HT-29 (cell line): ENCODE measurements at regions not wholly inside any gene's neighbourhood (a gene's known extent, or its start where the extent isn't known, plus 50 kb on each side); places are given as distances from the start of the nearest gene placed in this dataset.

ENCODE experiments used
- DNase-seq: peaks from one replicate; pipeline ENCODE4 v3.0.0-alpha.2; 2015; ENCODE audit warnings: low spot score

DNA sequence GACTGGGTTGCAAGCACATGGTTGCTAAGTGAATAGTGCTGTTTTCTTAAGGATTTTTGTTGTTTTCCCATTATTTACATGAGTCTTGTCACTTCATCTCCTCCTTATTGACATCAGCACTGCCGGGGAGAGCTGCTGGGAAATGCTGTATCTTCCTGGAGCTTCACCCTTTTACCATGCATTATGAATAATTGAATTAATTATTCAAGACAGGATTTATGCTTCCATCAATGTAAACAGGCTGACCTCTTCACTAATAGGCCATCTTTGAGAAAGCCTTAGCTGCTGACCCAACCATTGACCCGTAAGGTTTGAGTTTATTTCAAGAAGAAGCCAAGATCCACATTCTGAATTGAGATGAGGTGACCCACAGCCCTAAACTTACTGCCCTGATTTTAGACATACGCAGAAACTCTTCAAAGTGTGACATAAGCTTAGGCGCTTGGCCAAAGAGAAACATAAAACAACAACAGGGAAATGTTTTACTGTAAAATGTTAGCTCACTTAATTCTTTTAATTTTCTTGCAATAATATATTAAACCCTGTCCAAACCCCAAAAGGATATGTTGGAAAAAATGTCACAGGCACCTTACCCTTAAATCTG, 365.5 kb upstream of the SYT4 start:
- no peak for DNase-seq

DNA sequence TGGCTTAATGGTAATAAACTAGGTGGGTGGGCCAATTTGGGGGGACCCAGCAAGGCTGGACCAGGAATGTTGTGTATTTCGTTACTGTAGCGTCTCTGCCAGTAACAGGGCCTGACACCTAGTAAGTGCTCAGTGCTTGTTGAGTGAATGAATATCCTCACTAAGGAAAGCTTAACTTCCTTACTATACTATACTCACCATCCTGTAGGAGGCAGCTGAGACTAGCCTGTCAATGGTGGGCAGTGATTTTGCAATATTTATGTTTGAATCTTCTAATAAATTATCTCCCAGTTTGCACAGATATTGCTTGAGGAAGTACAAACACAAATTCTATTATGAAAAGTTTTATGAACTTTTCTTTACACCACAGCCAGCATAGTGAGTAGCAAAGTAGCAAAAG, 370.7 kb upstream of the SYT4 start:
- DNase-seq, result no peak

- DNase-seq, result no peak
Measured at GRCh38 chr18:43649649-43650357, 372.5 kb upstream of the SYT4 start.

DNA sequence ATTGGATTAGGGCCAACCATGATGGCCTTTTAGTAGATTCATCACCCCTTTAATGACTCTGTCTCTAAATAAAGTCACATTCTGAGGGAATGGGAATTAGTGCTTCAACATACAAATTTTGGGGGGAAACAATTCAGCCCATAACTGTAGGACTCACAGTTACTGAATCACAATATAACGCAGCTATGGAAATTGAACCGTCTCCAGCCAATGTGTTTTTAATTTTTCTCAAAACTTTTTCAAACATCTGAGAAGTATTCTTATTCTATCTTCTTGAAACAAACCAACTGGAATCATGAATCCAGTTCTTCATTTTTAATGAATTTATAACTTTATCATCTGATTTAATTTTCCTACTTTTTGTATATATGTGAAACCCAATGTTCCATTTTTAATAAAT, 373.1 kb upstream of the SYT4 start:
- DNase-seq, result no peak

GRCh38 chr18:43651057-43651456, 373.8 kb upstream of the SYT4 start:
- DNase-seq, result no peak

DNA sequence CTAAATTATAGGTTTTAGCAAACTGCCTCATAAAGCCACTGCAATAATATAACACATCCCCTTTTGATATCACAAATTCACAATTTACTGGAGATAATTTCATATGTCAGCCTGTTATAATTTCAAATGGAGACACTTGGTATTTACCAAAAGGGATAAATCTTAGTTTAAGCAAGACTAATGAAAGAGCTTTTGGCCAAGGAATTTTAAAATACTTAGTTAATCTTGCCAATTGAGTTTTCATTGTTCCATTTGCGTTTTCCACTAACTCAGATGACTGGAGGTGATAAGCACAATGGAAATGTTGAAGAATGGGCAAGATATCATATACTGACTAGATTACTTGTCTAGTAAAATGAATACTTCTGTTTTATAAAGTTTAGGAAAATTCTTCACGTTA, 379.3 kb upstream of the SYT4 start:
- DNase-seq, result no peak

DNA sequence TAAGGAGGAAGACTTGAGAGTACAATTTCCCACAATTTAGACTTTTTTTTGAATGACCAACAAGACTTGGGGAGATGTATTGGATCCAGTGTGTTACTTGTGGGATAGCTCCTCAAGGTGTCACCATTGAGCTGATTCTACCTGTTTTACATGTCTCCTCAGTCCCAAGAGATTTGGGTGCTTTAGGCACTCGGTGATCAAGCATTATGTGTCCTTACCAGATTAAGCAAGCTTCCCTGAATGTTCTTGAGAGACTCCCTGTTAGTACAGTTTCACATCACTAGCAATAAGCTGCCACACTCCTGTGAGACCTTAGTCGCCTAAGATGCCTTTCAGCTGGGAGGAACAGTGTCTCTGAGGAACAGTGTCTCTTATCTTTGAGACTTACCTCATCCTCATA, 384.3 kb upstream of the SYT4 start:
- DNase-seq, result peak; percentile 36

DNA sequence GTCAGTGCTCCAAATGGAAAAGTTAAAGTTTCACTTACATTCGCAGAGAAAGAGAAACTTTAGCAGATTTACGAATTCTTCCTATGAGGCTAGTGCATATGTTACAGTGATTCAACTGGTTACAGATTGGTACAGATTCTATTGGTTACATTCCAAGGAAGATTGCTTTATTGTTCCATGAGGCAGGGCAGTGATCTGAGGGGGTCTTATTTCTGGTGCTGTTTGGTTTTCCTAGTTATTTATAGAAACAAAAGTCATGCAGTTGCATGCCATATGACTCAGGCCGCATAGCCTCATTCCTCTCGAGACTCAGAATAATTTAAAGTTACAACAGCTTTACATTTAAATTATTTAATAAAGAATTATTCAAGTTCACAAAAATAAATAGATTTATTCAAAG, 385.4 kb upstream of the SYT4 start:
- no peak for DNase-seq

GRCh38 chr18:43663159-43663558, 385.9 kb upstream of the SYT4 start:
- DNase-seq, result no peak

DNA sequence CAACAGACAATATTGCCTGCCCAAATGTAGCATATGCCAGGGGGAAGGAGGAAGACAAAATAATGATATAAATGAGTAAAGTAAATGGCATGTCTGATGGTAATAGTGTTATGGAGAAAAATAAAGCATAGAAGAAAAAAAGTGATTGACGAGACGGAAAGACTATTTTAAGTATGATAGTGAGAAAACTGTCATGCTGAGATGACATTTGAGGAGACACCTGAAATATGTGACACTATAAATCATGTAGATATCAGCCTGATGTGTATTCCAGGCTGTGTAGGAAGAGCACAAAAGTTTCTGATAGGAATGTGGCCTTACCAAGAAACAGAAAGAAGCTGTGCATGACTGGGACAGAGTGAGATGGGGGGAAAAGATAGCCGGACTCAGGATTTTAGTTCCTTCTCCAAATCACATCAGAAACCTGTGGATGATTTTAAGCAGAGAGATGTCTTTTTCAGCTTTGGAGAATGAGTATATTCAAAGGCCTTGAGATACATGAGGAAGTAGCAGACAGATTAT, 387.3 kb upstream of the SYT4 start:
- DNase-seq, result no peak

DNA sequence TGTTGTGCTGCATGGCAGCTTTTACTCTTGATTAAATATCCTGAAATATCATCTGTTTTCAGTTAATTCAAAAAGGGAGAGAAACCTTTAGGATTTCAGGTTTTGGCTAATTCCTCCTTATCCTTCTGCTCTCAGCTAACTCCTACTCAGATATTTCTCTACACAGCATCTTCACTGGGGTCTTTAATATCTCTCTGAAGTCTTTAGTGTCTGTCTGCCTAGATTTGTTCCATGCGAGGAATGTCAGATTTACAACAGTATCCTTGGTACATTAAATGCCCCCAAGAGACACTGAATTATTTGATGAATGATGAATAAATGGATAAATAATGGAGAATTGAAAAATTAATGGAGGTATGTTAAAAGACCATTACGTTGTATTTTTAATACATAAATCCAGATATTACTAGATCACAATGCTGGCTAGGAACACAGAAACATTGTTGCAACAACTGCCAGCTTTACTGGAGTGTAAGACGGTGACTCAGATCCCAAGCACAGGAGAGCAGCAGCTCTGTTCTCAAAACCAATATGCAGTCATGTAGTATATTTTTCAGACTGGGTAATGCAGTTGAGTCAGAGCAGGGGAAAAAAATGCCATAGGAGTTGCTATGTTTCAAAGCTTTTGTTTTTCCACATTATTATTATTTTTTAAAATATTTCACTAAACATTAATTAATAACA, 388.0 kb upstream of the SYT4 start:
- no peak for DNase-seq

DNA sequence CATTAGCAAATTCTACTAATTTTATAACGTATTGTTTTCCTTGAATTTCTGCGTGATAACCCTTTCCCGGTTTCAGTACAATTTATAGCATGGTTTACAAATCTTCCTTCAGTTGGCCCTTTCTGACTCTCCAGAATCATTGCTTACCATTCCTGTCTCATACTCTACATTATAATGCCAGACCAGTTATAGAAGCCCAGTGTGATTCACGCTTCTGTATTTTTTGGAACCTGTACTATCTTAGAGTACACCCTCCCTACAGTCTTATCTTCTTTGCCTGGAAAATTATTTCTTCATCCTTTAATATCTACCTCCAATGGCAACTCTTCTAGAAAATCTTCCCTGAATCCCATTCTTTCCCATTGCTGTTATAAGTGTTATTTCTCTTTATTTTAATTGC, 391.6 kb upstream of the SYT4 start:
- no peak for DNase-seq

- DNase-seq, result no peak
Measured at GRCh38 chr18:43671431-43671830, 394.1 kb upstream of the SYT4 start.

DNA sequence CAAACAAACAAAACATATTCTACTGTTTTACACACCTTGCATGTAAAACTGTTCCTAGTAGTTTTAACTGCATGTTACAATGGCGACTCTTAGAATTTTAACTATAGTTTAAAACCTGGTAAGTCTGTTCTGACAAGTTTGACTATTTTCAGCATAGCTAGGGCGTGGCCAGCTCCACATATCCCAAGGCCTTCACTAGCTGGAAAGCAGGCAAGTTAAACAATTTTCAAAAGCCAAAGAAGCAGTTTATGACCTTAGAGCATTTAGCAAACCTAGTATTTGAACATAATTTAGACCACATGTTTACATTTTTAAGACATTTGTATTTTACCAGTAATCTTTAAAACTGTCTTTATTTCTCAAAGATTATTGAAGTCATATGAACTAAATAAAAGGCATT, 402.8 kb upstream of the SYT4 start:
- DNase-seq, result no peak

DNA sequence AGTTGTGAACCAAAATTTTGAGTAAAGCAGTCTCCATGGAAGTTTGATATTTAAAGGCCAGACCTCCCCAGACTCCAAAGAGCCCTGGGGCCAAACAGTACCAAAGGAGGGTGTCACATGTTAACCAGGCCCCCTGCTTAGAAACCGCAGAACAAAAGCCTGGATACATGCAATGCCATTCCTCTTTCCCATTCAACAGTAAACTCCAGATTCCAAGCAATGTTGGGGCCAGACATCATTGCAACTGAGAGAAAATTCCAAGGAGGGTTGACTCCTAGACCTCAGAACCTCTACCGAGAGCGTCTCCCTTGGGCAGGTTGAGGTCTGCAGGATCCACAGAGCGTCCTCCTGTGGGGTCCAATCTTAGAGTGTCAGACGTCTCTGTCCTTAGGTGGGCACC, 404.4 kb upstream of the SYT4 start:
- no peak for DNase-seq

- no peak for DNase-seq
Measured at GRCh38 chr18:43682196-43682595, 404.9 kb upstream of the SYT4 start.

GRCh38 chr18:43686709-43687108, 409.4 kb upstream of the SYT4 start:
- DNase-seq, result no peak

GRCh38 chr18:43692099-43692690, 414.9 kb upstream of the SYT4 start:
- DNase-seq, result no peak

GRCh38 chr18:43702399-43702798, 425.1 kb upstream of the SYT4 start:
- DNase-seq, result no peak

- no peak for DNase-seq
Measured at GRCh38 chr18:43703050-43703449, 425.8 kb upstream of the SYT4 start.

DNA sequence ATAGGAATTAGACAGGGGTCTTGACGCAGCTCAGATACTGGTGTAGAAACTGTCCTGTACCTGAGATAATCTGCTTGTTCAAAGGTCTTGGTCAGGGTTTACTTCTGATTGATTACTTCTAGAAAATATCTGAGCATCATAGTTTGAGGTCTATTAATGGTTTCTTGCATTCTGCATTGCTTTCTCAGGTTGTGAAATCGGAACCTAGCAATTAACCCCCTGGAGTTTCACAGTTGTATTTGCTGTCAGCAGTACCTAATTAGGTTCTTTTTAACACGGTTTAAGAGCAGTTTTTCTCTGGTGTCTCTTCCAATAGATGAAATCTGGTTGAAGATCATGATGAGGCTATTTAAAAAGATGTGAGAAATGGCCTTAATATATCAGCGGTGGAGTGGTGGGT, 428.6 kb upstream of the SYT4 start:
- no peak for DNase-seq

- DNase-seq, result no peak
Measured at GRCh38 chr18:43710135-43710534, 432.8 kb upstream of the SYT4 start.
